Smooth muscle cell (in vitro differentiated cells): ENCODE measurements at regions not wholly inside any gene's neighbourhood (a gene's known extent, or its start where the extent isn't known, plus 50 kb on each side); places are given as distances from the start of the nearest gene placed in this dataset.

Source experiments
- DNase-seq: peaks from one replicate; lab custom pipeline; 2025; ENCODE audit not compliant: unreplicated experiment; lab: John Stamatoyannopoulos, UW
- H2AFZ ChIP-seq: fragments of 200-600 bp; sonication (generic); 2 replicates; pipeline ENCODE4 v1.6.0; 2016; ENCODE audit warnings: antibody characterized with exemption, low read depth, mild to moderate bottlenecking
- H3F3A ChIP-seq: fragments of 200-600 bp; sonication (generic); 2 replicates; pipeline ENCODE4 v1.6.0; 2017; ENCODE audit warnings: antibody characterized with exemption, low read depth
- H3K27ac ChIP-seq: fragments of 200-600 bp; sonication (generic); 2 replicates; pipeline ENCODE4 v1.5.1; 2016; ENCODE audit warnings: low read depth, mild to moderate bottlenecking
- H3K27me3 ChIP-seq: fragments of 200-600 bp; sonication (generic); 2 replicates; pipeline ENCODE4 v1.6.1; 2016; ENCODE audit warnings: low read depth, mild to moderate bottlenecking
- H3K36me3 ChIP-seq: fragments of 200-600 bp; sonication (generic); 2 replicates; pipeline ENCODE4 v1.5.1; 2016; ENCODE audit warnings: low read depth
- H3K4me1 ChIP-seq: fragments of 200-600 bp; sonication (generic); 2 replicates; pipeline ENCODE4 v1.5.1; 2016; ENCODE audit warnings: low read depth
- H3K4me2 ChIP-seq: fragments of 200-600 bp; sonication (generic); 2 replicates; pipeline ENCODE4 v1.6.0; 2016; ENCODE audit warnings: mild to moderate bottlenecking
- H3K4me3 ChIP-seq: fragments of 200-600 bp; sonication (generic); 2 replicates; pipeline ENCODE4 v1.5.1; 2016; ENCODE audit warnings: mild to moderate bottlenecking
- H3K79me2 ChIP-seq: fragments of 200-600 bp; sonication (generic); 2 replicates; pipeline ENCODE4 v1.6.0; 2016; ENCODE audit warnings: low read depth, mild to moderate bottlenecking
- H3K9ac ChIP-seq: fragments of 200-600 bp; sonication (generic); 2 replicates; pipeline ENCODE4 v1.6.0; 2016; ENCODE audit warnings: low read depth
- H3K9me3 ChIP-seq: fragments of 200-600 bp; sonication (generic); replicated peaks from 2 replicates; pipeline ENCODE4 v1.5.1; 2016; ENCODE audit warnings: low read depth
- H4K20me1 ChIP-seq: fragments of 200-600 bp; sonication (generic); 2 replicates; pipeline ENCODE4 v1.6.0; 2016; ENCODE audit warnings: low read depth
- WGBS: methylation state at CpG from one replicate; pipeline ENCODE4 v1.1.7; 2016; ENCODE audit warnings: low lambda C conversion rate; 5-methylcytosine and 5-hydroxymethylcytosine counted together
- TF ChIP-seq, protein P1 (sequence below): fragments of 200-600 bp; sonication (generic); IDR thresholded peaks from 2 replicates; pipeline ENCODE4 v1.5.1; 2017; ENCODE audit warnings: borderline replicate concordance, mild to moderate bottlenecking, antibody characterized with exemption; ENCODE audit not compliant: insufficient read depth, poor library complexity, severe bottlenecking

GRCh38 chr10:21372651-21373410 lies 152.7 kb downstream of the SKIDA1 start:
- Histone ChIP-seq H3K9ac (no peak overlapping the region), H3K79me2 (no peaks in the 10 kb centered on the region), H3K36me3 (no peaks in the 10 kb centered on the region), H3F3A (no peaks in the 10 kb centered on the region), H4K20me1 (no peaks in the 10 kb centered on the region), H3K27ac (no peak overlapping the region), H3K4me2 (peak overlapping the region; percentile 42), H3K9me3 (no peaks in the 10 kb centered on the region), H3K4me1 (no peaks in the 10 kb centered on the region), H2AFZ (peak overlapping the region; percentile 57), H3K4me3 (no peak overlapping the region), H3K27me3 (no peaks in the 10 kb centered on the region)
- WGBS, result 41% methylated on average over 4 of the region's 4 CpGs
- TF ChIP-seq, protein P1, sequence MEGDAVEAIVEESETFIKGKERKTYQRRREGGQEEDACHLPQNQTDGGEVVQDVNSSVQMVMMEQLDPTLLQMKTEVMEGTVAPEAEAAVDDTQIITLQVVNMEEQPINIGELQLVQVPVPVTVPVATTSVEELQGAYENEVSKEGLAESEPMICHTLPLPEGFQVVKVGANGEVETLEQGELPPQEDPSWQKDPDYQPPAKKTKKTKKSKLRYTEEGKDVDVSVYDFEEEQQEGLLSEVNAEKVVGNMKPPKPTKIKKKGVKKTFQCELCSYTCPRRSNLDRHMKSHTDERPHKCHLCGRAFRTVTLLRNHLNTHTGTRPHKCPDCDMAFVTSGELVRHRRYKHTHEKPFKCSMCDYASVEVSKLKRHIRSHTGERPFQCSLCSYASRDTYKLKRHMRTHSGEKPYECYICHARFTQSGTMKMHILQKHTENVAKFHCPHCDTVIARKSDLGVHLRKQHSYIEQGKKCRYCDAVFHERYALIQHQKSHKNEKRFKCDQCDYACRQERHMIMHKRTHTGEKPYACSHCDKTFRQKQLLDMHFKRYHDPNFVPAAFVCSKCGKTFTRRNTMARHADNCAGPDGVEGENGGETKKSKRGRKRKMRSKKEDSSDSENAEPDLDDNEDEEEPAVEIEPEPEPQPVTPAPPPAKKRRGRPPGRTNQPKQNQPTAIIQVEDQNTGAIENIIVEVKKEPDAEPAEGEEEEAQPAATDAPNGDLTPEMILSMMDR, result no peak
- no peak for DNase-seq

DNA sequence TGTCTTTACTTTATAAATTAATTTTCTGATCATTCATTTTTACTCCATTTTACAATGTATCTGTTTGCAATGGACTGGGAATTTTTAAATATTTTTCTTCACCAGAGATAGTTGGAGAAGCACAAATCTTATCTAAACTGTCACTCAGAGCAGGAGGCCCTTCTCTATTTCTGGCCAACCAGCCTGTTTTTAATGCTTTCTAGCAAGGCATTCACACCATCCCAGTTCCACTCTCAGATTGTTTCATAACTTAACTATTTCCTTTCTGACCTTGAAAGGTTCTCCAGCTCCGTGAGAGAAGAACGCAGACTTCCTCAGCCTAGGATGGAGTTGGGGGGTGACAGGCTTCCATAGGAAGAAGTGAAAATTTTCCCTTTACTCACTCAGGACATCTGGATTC lies 155.8 kb downstream of the SKIDA1 start:
- Histone ChIP-seq H3K4me3 (no peak overlapping the region), H4K20me1 (no peaks in the 10 kb centered on the region), H3K27me3 (no peaks in the 10 kb centered on the region), H3K9me3 (no peaks in the 10 kb centered on the region), H3K36me3 (no peaks in the 10 kb centered on the region), H3F3A (peaks cover 8% of the 10 kb centered on the region), H3K9ac (no peak overlapping the region), H3K27ac (peak overlapping the region; percentile 65), H3K4me1 (peaks cover 3% of the 10 kb centered on the region), H3K79me2 (no peaks in the 10 kb centered on the region), H3K4me2 (peak overlapping the region; percentile 64), H2AFZ (peak overlapping the region; percentile 76)
- TF ChIP-seq, protein P1, result no peak
- no peak for DNase-seq
- 18% methylated on average over 2 of the region's 2 CpGs for WGBS

GRCh38 chr10:21368728-21369425 lies 156.6 kb downstream of the SKIDA1 start:
- H2AFZ ChIP-seq, result peak overlapping the region; percentile 76

More at GRCh38 chr10:21368728-21369425, 156.6 kb downstream of the SKIDA1 start:
- H3K27ac ChIP-seq, result peak overlapping the region; percentile 65
- H4K20me1 ChIP-seq, result no peaks in the 10 kb centered on the region
- H3K4me1 ChIP-seq, result peaks cover 11% of the 10 kb centered on the region
- 75% methylated on average over 9 of the region's 9 CpGs for WGBS
- no peak overlapping the region for H3K4me3 ChIP-seq
- peak overlapping the region; percentile 64 for H3K4me2 ChIP-seq
- no peak for DNase-seq
- H3K79me2 ChIP-seq, result no peaks in the 10 kb centered on the region
- no peaks in the 10 kb centered on the region for H3K36me3 ChIP-seq
- no peaks in the 10 kb centered on the region for H3K9me3 ChIP-seq
- peak overlapping the region; percentile 24 for H3K9ac ChIP-seq
- TF ChIP-seq, protein P1, result no peak
- no peaks in the 10 kb centered on the region for H3K27me3 ChIP-seq
- H3F3A ChIP-seq, result peaks cover 16% of the 10 kb centered on the region
